C4-2B (cell line): ENCODE measurements at regions not wholly inside any gene's neighbourhood (a gene's known extent, or its start where the extent isn't known, plus 50 kb on each side); places are given as distances from the start of the nearest gene placed in this dataset.

Experiments
- H3K27ac ChIP-seq: fragments of 450-650 bp; 2 replicates; pipeline ENCODE4 v1.5.1; 2017
- CTCF ChIP-seq: fragments of 450-650 bp; conservative IDR thresholded peaks from 2 replicates; pipeline ENCODE4 v1.5.1; 2017; ENCODE audit warnings: mild to moderate bottlenecking
- ZFX ChIP-seq: fragments of 450-650 bp; IDR thresholded peaks from 2 replicates; pipeline ENCODE4 v1.6.1; 2017

- H3K27ac ChIP-seq, result no peak overlapping the region
- TF ChIP-seq CTCF (no peak), ZFX (no peak)
Measured at GRCh38 chr12:42823679-42824078, 234.1 kb upstream of the PRICKLE1 start.

- TF ChIP-seq ZFX (no peak), CTCF (no peak)
- no peak overlapping the region for H3K27ac ChIP-seq
Measured at GRCh38 chr12:42819846-42820245, 230.3 kb upstream of the PRICKLE1 start.

GRCh38 chr12:42815068-42815467 lies 225.5 kb upstream of the PRICKLE1 start:
- no peak overlapping the region for H3K27ac ChIP-seq
- TF ChIP-seq CTCF (no peak), ZFX (no peak)

GRCh38 chr12:42812871-42813270 lies 223.3 kb upstream of the PRICKLE1 start:
- no peak for TF ChIP-seq CTCF
- TF ChIP-seq ZFX, result no peak
- H3K27ac ChIP-seq, result no peak overlapping the region

- no peak for TF ChIP-seq ZFX
- TF ChIP-seq CTCF, result no peak
Measured at GRCh38 chr12:42812086-42812485, 222.5 kb upstream of the PRICKLE1 start.

GRCh38 chr12:42810006-42810405 lies 220.5 kb upstream of the PRICKLE1 start:
- TF ChIP-seq ZFX (no peak), CTCF (no peak)
- no peak overlapping the region for H3K27ac ChIP-seq

More at GRCh38 chr12:42812086-42812485, 222.5 kb upstream of the PRICKLE1 start:
- H3K27ac ChIP-seq, result no peak overlapping the region

GRCh38 chr12:42809226-42809625 lies 219.7 kb upstream of the PRICKLE1 start:
- TF ChIP-seq CTCF (no peak), ZFX (no peak)
- no peak overlapping the region for H3K27ac ChIP-seq
